ENCODE measurements at regions not wholly inside any gene's neighbourhood (a gene's known extent, or its start where the extent isn't known, plus 50 kb on each side); places are given as distances from the start of the nearest gene placed in this dataset.
A peak's percentile ranks its signal among the peaks of the same experiment; 100 is the strongest.

- H3K27me3 ChIP-seq (ENCODE audit: control insufficient read depth in 4 of 4, insufficient read depth in 4 of 4, low read length in 3 of 4), result no peaks in the 10 kb centered on the region
- no peaks in the 10 kb centered on the region for H3K36me3 ChIP-seq (ENCODE audit: control insufficient read depth in 4 of 4, insufficient read depth in 3 of 4, low read depth in 1 of 4, low read length in 3 of 4)
- H3K27ac ChIP-seq (ENCODE audit: low read depth in 1 of 2, low read length in 2 of 2), result peak overlapping the region; percentile 68 to 72
- H3K9me3 ChIP-seq (ENCODE audit: control insufficient read depth in 4 of 4, low read length in 3 of 4), result no peaks in the 10 kb centered on the region
- H3K4me3 ChIP-seq (ENCODE audit: low read depth in 1 of 3, low read length in 3 of 3), result no peak overlapping the region
- TF ChIP-seq RXRA (IDR thresholded peaks at IDR 0.05) (peak; percentile 83 to 90), MAX (IDR thresholded peaks at IDR 0.05) (peak; percentile 56), ATF3 (IDR thresholded peaks at IDR 0.05) (no peak), YY1 (IDR thresholded peaks at IDR 0.05) (peak; percentile 71), JUND (IDR thresholded peaks at IDR 0.05) (peak; percentile 43 to 72), FOXA1 (IDR thresholded peaks at IDR 0.05) (no peak), GABPA (IDR thresholded peaks at IDR 0.05 in 1 of 2, conservative IDR thresholded peaks at IDR 0.05 in 1 of 2) (no peak), HNF4G (IDR thresholded peaks at IDR 0.05) (no peak), RAD21 (IDR thresholded peaks at IDR 0.05) (peak; percentile 33 to 41), ZBTB33 (IDR thresholded peaks at IDR 0.05) (no peak), NR2F2 (IDR thresholded peaks at IDR 0.05) (no peak), SP1 (IDR thresholded peaks at IDR 0.05) (peak; percentile 86), REST (IDR thresholded peaks at IDR 0.05) (peak; percentile 26), EGR1 (IDR thresholded peaks at IDR 0.05; ENCODE audit: low read depth in 2 of 2) (peak in 1 of 2 donors; percentile 31), HNF4A (conservative IDR thresholded peaks at IDR 0.05) (peak; percentile 72 to 81)
- WGBS, result 23% methylated on average over 3 of the region's 3 CpGs
- no peak for DNase-seq (ENCODE audit: low spot score)
- peak overlapping the region in 1 of 2 donors; percentile 18 for H3K9ac ChIP-seq (ENCODE audit: low read depth in 1 of 2, low read length in 2 of 2)
- peaks cover 7 to 32% (median 28%) of the 10 kb centered on the region in 4 donors for H3K4me1 ChIP-seq (ENCODE audit: control insufficient read depth in 4 of 4, insufficient read depth in 4 of 4, low read length in 3 of 4)
These were observed 64.8 kb upstream of the PLEKHG3 start for GRCh38 chr14:64639340-64639821.

GRCh38 chr14:64640839-64641238 lies 63.4 kb upstream of the PLEKHG3 start:
- Histone ChIP-seq H3K9ac (ENCODE audit: low read depth in 1 of 2, low read length in 2 of 2) (no peak overlapping the region), H3K4me3 (ENCODE audit: low read depth in 1 of 3, low read length in 3 of 3) (no peak overlapping the region), H3K9me3 (ENCODE audit: control insufficient read depth in 4 of 4, low read length in 3 of 4) (no peaks in the 10 kb centered on the region), H3K36me3 (ENCODE audit: control insufficient read depth in 4 of 4, insufficient read depth in 3 of 4, low read depth in 1 of 4, low read length in 3 of 4) (no peaks in the 10 kb centered on the region), H3K4me1 (ENCODE audit: control insufficient read depth in 4 of 4, insufficient read depth in 4 of 4, low read length in 3 of 4) (peaks cover 7 to 32% (median 30%) of the 10 kb centered on the region in 4 donors), H3K27me3 (ENCODE audit: control insufficient read depth in 4 of 4, insufficient read depth in 4 of 4, low read length in 3 of 4) (no peaks in the 10 kb centered on the region), H3K27ac (ENCODE audit: low read depth in 1 of 2, low read length in 2 of 2) (no peak overlapping the region)
- TF ChIP-seq YY1 (IDR thresholded peaks at IDR 0.05) (no peak), RXRA (IDR thresholded peaks at IDR 0.05) (no peak), ATF3 (IDR thresholded peaks at IDR 0.05) (no peak), MAX (IDR thresholded peaks at IDR 0.05) (no peak), FOXA1 (IDR thresholded peaks at IDR 0.05) (no peak), GABPA (IDR thresholded peaks at IDR 0.05 in 1 of 2, conservative IDR thresholded peaks at IDR 0.05 in 1 of 2) (no peak), EGR1 (IDR thresholded peaks at IDR 0.05; ENCODE audit: low read depth in 2 of 2) (no peak), FOXA2 (IDR thresholded peaks at IDR 0.05) (no peak), RAD21 (IDR thresholded peaks at IDR 0.05) (no peak), HNF4G (IDR thresholded peaks at IDR 0.05) (no peak), REST (IDR thresholded peaks at IDR 0.05) (no peak)
- 94% methylated on average over 1 of the region's 1 CpG for WGBS
- no peak for DNase-seq (ENCODE audit: low spot score)

All from liver (tissue), 7 donors.